HepG2 (cell line): ENCODE measurements at regions not wholly inside any gene's neighbourhood (a gene's known extent, or its start where the extent isn't known, plus 50 kb on each side); places are given as distances from the start of the nearest gene placed in this dataset.
A peak's percentile ranks its signal among the peaks of the same experiment; 100 is the strongest.

Experiments
- ARHGAP35 ChIP-seq: sonication (generic); formaldehyde crosslinking; IDR thresholded peaks from 2 replicates; pipeline ENCODE4 v1.9.0; 2022; ENCODE audit warnings: mild to moderate bottlenecking, inconsistent platforms, moderate library complexity, missing genetic modification reagents, borderline replicate concordance
- BRD4 ChIP-seq: sonication (generic); formaldehyde crosslinking; IDR thresholded peaks from 2 replicates; pipeline ENCODE4 v1.4.0; 2020; ENCODE audit warnings: missing genetic modification reagents
- ELF3 ChIP-seq: IDR thresholded peaks from 2 replicates; pipeline ENCODE4 v1.6.1; 2016; ENCODE audit warnings: missing genetic modification reagents, missing compliant biosample characterization
- ERF ChIP-seq: IDR thresholded peaks from 2 replicates; pipeline ENCODE4 v1.6.1; 2018; ENCODE audit warnings: missing biosample characterization, missing genetic modification reagents
- HMG20B ChIP-seq: conservative IDR thresholded peaks from 2 replicates; pipeline ENCODE4 v1.6.1; 2016; ENCODE audit warnings: missing genetic modification reagents, missing compliant biosample characterization
- HOXA5 ChIP-seq: sonication (generic); formaldehyde crosslinking; IDR thresholded peaks from 2 replicates; pipeline ENCODE4 v1.4.0; 2020; ENCODE audit warnings: missing genetic modification reagents
- JDP2 ChIP-seq: sonication (generic); formaldehyde crosslinking; IDR thresholded peaks from 2 replicates; pipeline ENCODE4 v1.8.1; 2022; ENCODE audit warnings: missing genetic modification reagents, borderline replicate concordance
- KLF9 ChIP-seq: IDR thresholded peaks from 2 replicates; pipeline ENCODE4 v1.6.1; 2016; ENCODE audit warnings: low read depth
- MAFF ChIP-seq: IDR thresholded peaks from 2 replicates; pipeline ENCODE4 v1.6.1; 2011; ENCODE audit warnings: low read depth, low read length, improper control_type of control experiment
- MAX ChIP-seq: IDR thresholded peaks from 2 replicates; pipeline ENCODE4 v1.6.1; 2012; ENCODE audit warnings: inconsistent platforms
- MED1 ChIP-seq: sonication (generic); formaldehyde crosslinking; IDR thresholded peaks from 2 replicates; pipeline ENCODE4 v1.4.0; 2020; ENCODE audit warnings: missing genetic modification reagents
- NFE2L2 ChIP-seq: fragments of 150-350 bp; IDR thresholded peaks from 2 replicates; pipeline ENCODE4 v1.6.1; 2014; ENCODE audit warnings: low read length
- NFIC ChIP-seq: IDR thresholded peaks from 2 replicates; pipeline ENCODE4 v1.6.1; 2012; ENCODE audit warnings: mild to moderate bottlenecking, low read length, inconsistent platforms
- PHF20 ChIP-seq: sonication (generic); formaldehyde crosslinking; IDR thresholded peaks from 2 replicates; pipeline ENCODE4 v1.5.0; 2020; ENCODE audit warnings: mild to moderate bottlenecking, missing genetic modification reagents
- PLRG1 ChIP-seq: fragments of 450-650 bp; conservative IDR thresholded peaks from 2 replicates; pipeline ENCODE4 v1.6.1; 2016
- RNF2 ChIP-seq: fragments of 450-650 bp; conservative IDR thresholded peaks from 2 replicates; pipeline ENCODE4 v1.6.1; 2016; ENCODE audit warnings: low read depth
- SAP130 ChIP-seq: IDR thresholded peaks from 2 replicates; pipeline ENCODE4 v1.6.1; 2016; ENCODE audit warnings: low read depth
- SOX6 ChIP-seq, 2 experiments: fragments of 450-650 bp in 1 of 2; sonication (generic) in 1 of 2; formaldehyde crosslinking in 1 of 2; IDR thresholded peaks; 2 replicates each; pipeline versions ENCODE4 v1.4.0 to v1.6.1; 2017 to 2020; ENCODE audit warnings: antibody characterized with exemption in 1 of 2, mild to moderate bottlenecking in 1 of 2, missing genetic modification reagents in 1 of 2
- ZBTB14 ChIP-seq: sonication (generic); formaldehyde crosslinking; IDR thresholded peaks from 2 replicates; pipeline ENCODE4 v1.4.0; 2020; ENCODE audit warnings: missing genetic modification reagents
- ZFP36L2 ChIP-seq: sonication (generic); formaldehyde crosslinking; IDR thresholded peaks from 2 replicates; pipeline ENCODE4 v1.4.0; 2020; ENCODE audit warnings: missing genetic modification reagents
- ZIK1 ChIP-seq: sonication (generic); formaldehyde crosslinking; IDR thresholded peaks from 2 replicates; pipeline ENCODE4 v1.5.0; 2020; ENCODE audit warnings: mild to moderate bottlenecking, low read depth, missing genetic modification reagents, borderline replicate concordance
- ZNF260 ChIP-seq: sonication (generic); formaldehyde crosslinking; IDR thresholded peaks from 2 replicates; pipeline ENCODE4 v1.4.0; 2020; ENCODE audit warnings: missing genetic modification reagents, low read depth, mild to moderate bottlenecking, borderline replicate concordance
- ZNF549 ChIP-seq: sonication (generic); formaldehyde crosslinking; IDR thresholded peaks from 2 replicates; pipeline ENCODE4 v1.5.0; 2020; ENCODE audit warnings: missing genetic modification reagents
- ZNF775 ChIP-seq: sonication (generic); formaldehyde crosslinking; IDR thresholded peaks from 2 replicates; pipeline ENCODE4 v1.4.0; 2020; ENCODE audit warnings: missing genetic modification reagents, mild to moderate bottlenecking, moderate library complexity, borderline replicate concordance
- TF ChIP-seq, protein P1 (sequence below): sonication (generic); formaldehyde crosslinking; IDR thresholded peaks from 2 replicates; pipeline ENCODE4 v1.5.0; 2020; ENCODE audit warnings: mild to moderate bottlenecking, missing genetic modification reagents
- TF ChIP-seq, protein P2 (sequence below): sonication (generic); formaldehyde crosslinking; IDR thresholded peaks from 2 replicates; pipeline ENCODE4 v1.4.0; 2020; ENCODE audit warnings: missing genetic modification reagents
- TF ChIP-seq, protein P3 (sequence below): sonication (generic); formaldehyde crosslinking; conservative IDR thresholded peaks from 2 replicates; pipeline ENCODE4 v1.4.0; 2020; ENCODE audit warnings: missing genetic modification reagents

DNA sequence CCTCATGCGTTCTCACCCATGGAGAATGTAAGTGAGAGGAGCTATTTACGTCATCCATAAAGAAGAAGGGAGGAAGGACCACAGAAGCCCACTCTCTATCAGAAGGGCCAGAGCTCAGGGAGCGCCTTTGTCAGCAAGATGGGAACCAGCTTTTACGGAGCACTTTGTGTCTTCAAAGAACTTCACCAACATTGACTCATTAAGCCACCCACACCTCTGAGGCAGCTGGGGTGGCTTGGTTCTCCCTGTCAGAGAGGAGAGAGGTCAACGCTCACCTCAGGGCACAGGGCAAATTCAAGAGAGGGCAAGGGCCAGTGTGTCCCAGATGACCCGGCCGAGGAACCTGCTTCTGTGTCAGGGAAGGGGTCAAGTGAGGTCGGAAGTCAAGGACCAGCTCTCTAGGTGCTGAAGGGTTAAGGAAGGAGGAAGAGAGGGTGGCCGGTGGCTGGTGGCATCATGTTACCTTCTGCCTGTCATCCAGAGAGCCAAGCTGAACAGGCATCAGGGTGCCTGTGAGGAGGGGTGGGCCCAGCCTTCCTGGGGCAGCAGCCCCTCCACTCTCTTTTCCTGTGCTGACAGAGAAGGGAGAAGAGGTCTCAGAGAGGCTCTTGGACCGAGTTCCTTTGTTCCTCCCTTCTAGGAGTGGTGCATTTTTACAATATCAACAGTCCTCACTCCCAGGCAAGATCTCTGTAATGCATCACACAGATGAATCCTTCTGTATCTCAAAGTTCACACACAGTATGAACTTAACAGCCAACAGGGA, 109.0 kb downstream of the ETS2 start (continued):
- TF ChIP-seq RNF2 (no peak), ZNF260 (CRISPR knock-in tag) (no peak), HOXA5 (CRISPR knock-in tag) (no peak), BRD4 (CRISPR knock-in tag) (no peak), MED1 (CRISPR knock-in tag) (peak; percentile 65), ZFP36L2 (CRISPR knock-in tag) (no peak), ZNF549 (CRISPR knock-in tag) (no peak), ZIK1 (CRISPR knock-in tag) (no peak), NFIC (no peak), ERF (CRISPR knock-in tag) (no peak), PHF20 (CRISPR knock-in tag) (no peak), ELF3 (0 out of 2 replicates have a peak, but pooled peaks have one; percentile 16), MAFF (no peak), ZBTB14 (CRISPR knock-in tag) (no peak), SAP130 (CRISPR knock-in tag) (no peak), SOX6 (IDR thresholded peaks at IDR 0.05) (no peak), SOX6 (CRISPR knock-in tag; IDR thresholded peaks at IDR 0.05) (peak; percentile 12; the same call in 1 of the 2 replicates), ARHGAP35 (CRISPR knock-in tag) (no peak), ZNF775 (CRISPR knock-in tag) (no peak), JDP2 (no peak), KLF9 (CRISPR knock-in tag) (no peak), HMG20B (CRISPR knock-in tag) (no peak), MAX (peak; percentile 40; the same call in 1 of the 2 replicates), NFE2L2 (no peak), PLRG1 (no peak)
- TF ChIP-seq, protein P1, sequence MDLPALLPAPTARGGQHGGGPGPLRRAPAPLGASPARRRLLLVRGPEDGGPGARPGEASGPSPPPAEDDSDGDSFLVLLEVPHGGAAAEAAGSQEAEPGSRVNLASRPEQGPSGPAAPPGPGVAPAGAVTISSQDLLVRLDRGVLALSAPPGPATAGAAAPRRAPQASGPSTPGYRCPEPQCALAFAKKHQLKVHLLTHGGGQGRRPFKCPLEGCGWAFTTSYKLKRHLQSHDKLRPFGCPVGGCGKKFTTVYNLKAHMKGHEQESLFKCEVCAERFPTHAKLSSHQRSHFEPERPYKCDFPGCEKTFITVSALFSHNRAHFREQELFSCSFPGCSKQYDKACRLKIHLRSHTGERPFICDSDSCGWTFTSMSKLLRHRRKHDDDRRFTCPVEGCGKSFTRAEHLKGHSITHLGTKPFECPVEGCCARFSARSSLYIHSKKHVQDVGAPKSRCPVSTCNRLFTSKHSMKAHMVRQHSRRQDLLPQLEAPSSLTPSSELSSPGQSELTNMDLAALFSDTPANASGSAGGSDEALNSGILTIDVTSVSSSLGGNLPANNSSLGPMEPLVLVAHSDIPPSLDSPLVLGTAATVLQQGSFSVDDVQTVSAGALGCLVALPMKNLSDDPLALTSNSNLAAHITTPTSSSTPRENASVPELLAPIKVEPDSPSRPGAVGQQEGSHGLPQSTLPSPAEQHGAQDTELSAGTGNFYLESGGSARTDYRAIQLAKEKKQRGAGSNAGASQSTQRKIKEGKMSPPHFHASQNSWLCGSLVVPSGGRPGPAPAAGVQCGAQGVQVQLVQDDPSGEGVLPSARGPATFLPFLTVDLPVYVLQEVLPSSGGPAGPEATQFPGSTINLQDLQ (CRISPR knock-in tag) = no peak
- TF ChIP-seq, protein P2, sequence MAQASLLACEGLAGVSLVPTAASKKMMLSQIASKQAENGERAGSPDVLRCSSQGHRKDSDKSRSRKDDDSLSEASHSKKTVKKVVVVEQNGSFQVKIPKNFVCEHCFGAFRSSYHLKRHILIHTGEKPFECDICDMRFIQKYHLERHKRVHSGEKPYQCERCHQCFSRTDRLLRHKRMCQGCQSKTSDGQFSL (CRISPR knock-in tag) = no peak
- TF ChIP-seq, protein P3, sequence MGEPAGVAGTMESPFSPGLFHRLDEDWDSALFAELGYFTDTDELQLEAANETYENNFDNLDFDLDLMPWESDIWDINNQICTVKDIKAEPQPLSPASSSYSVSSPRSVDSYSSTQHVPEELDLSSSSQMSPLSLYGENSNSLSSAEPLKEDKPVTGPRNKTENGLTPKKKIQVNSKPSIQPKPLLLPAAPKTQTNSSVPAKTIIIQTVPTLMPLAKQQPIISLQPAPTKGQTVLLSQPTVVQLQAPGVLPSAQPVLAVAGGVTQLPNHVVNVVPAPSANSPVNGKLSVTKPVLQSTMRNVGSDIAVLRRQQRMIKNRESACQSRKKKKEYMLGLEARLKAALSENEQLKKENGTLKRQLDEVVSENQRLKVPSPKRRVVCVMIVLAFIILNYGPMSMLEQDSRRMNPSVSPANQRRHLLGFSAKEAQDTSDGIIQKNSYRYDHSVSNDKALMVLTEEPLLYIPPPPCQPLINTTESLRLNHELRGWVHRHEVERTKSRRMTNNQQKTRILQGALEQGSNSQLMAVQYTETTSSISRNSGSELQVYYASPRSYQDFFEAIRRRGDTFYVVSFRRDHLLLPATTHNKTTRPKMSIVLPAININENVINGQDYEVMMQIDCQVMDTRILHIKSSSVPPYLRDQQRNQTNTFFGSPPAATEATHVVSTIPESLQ = no peak
